ENCODE measurements at regions not wholly inside any gene's neighbourhood (a gene's known extent, or its start where the extent isn't known, plus 50 kb on each side); places are given as distances from the start of the nearest gene placed in this dataset.

DNA sequence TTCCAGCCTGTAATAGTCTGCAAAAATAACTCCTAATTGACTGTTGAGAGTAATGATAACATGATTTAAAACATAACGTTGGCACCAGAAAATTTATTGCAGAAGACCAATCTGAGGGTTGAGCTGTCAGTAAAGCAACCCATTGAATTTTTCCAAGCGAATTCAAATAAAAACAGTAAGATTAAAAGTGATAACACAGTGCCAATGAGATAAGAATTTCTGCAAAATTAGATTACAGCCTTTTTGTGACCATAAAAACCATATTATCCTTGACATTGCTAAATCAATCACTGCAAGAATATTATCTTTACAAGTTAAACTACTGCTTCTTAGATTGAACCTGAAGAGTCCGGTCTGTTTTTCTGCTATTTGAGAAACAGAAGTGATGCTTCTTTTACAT is 341.4 kb downstream of the CDH11 start:
- TF ChIP-seq, protein P1, sequence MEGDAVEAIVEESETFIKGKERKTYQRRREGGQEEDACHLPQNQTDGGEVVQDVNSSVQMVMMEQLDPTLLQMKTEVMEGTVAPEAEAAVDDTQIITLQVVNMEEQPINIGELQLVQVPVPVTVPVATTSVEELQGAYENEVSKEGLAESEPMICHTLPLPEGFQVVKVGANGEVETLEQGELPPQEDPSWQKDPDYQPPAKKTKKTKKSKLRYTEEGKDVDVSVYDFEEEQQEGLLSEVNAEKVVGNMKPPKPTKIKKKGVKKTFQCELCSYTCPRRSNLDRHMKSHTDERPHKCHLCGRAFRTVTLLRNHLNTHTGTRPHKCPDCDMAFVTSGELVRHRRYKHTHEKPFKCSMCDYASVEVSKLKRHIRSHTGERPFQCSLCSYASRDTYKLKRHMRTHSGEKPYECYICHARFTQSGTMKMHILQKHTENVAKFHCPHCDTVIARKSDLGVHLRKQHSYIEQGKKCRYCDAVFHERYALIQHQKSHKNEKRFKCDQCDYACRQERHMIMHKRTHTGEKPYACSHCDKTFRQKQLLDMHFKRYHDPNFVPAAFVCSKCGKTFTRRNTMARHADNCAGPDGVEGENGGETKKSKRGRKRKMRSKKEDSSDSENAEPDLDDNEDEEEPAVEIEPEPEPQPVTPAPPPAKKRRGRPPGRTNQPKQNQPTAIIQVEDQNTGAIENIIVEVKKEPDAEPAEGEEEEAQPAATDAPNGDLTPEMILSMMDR (IDR thresholded peaks at IDR 0.05; ENCODE audit: low read depth, low read length, poor library complexity, severe bottlenecking) = no peak
- no peak for TF ChIP-seq EZH2phosphoT487 (IDR thresholded peaks at IDR 0.05; ENCODE audit: borderline replicate concordance, low read length)

Data from DOHH2 (cell line).